ENCODE measurements at regions not wholly inside any gene's neighbourhood (a gene's known extent, or its start where the extent isn't known, plus 50 kb on each side); places are given as distances from the start of the nearest gene placed in this dataset.

DNA sequence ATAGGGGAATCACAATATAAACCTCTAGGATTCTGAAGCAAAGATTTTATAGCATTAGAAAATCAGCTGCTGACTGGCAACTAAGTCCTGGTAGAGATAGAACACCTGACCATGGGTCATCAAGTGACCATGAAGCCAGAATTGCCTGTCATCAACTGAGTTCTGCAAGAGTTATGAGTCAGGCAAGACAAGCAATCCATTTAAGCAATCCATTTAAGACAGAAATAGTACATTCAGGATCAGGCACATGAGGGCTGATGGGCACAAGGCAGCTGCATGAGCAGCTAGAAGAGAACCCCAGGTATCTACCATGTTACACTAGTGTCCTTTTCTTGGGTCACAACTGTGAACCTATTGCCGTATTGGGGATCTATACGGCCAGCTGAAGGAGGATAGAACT is 98.9 kb downstream of the SPRY1 start:
- no peak for TF ChIP-seq RFX5 (IDR thresholded peaks at IDR 0.05; ENCODE audit: low read length)
- TF ChIP-seq CTCF (IDR thresholded peaks at IDR 0.05): no peak
- no peak for TF ChIP-seq IRF3 (IDR thresholded peaks at IDR 0.05; ENCODE audit: low read depth, low read length)
- no peak for TF ChIP-seq POLR2AphosphoS5 (IDR thresholded peaks at IDR 0.05; ENCODE audit: low read depth, low read length)
- TF ChIP-seq GABPA (IDR thresholded peaks at IDR 0.05; ENCODE audit: low read depth): no peak
- no peak for TF ChIP-seq EP300 (IDR thresholded peaks at IDR 0.05; ENCODE audit: borderline replicate concordance in 1 of 2, low read depth in 1 of 2, low read length in 1 of 2)
- no peak for TF ChIP-seq FOXJ3 (CRISPR knock-in tag; IDR thresholded peaks at IDR 0.05)

Data from SK-N-SH (cell line).